AG04450 (cell line): ENCODE measurements at regions not wholly inside any gene's neighbourhood (a gene's known extent, or its start where the extent isn't known, plus 50 kb on each side); places are given as distances from the start of the nearest gene placed in this dataset. TPM values are rescaled to one million over a fixed set of nuclear protein-coding genes. Genes with fewer than 3 reads are reported as not detected.

Experiments used
- CTCF ChIA-PET: fragments of 300-600, 350-600 bp; formaldehyde crosslinking; extraction: SDS; loops from one replicate; lab custom pipeline; 2022; ENCODE audit warnings: antibody characterized with exemption, inconsistent platforms; lab: Charles Lee
- POLR2A ChIA-PET: fragments of 350-600 bp; formaldehyde crosslinking; extraction: SDS; loops from one replicate; lab custom pipeline; 2021; ENCODE audit warnings: antibody characterized with exemption, inconsistent platforms; lab: Yijun Ruan, JAX
- DNase-seq: peaks from one replicate; pipeline ENCODE4 v3.0.0-alpha.2; 2011; ENCODE audit warnings: low read depth, low spot score
- H3K27ac ChIP-seq: one replicate; pipeline ENCODE4 v1.5.1; 2012; ENCODE audit warnings: low read depth, low read length, control low read depth
- H3K27me3 ChIP-seq: one replicate; pipeline ENCODE4 v1.6.0; 2012; ENCODE audit warnings: low read length; ENCODE audit not compliant: control insufficient read depth, insufficient read depth
- H3K4me3 ChIP-seq: 2 replicates; pipeline ENCODE4 v1.5.1; 2011; ENCODE audit warnings: mild to moderate bottlenecking, low read depth, low read length, control low read depth
- H3K9me3 ChIP-seq: 2 replicates; pipeline ENCODE4 v1.5.1; 2012; ENCODE audit warnings: low read length; ENCODE audit not compliant: control insufficient read depth, insufficient read depth
- CTCF ChIP-seq: IDR thresholded peaks from 2 replicates; pipeline ENCODE4 v1.5.1; 2011; ENCODE audit warnings: low read depth, low read length, control low read depth, inconsistent platforms
- small RNA-seq: library from RNA; depleted of rRNA; stranded (forward); fragments of <200 nt; gene quantifications from one replicate; pipeline ENCODE3, GENCODE V24; 2012; ENCODE audit warnings: low read depth; ENCODE audit not compliant: insufficient read length

GRCh38 chr2:74778381-74779264 is 55.3 kb upstream of the HK2 start:
- peaks cover 7% of the 10 kb centered on the region for H3K27me3 ChIP-seq
- H3K4me3 ChIP-seq = no peak overlapping the region
- ChIA-PET CTCF (no interaction called here), POLR2A (no interaction called here)
- DNase-seq = no peak
- no peaks in the 10 kb centered on the region for H3K9me3 ChIP-seq
- no peak overlapping the region for H3K27ac ChIP-seq
- no peak for TF ChIP-seq CTCF

GRCh38 chr2:74779265-74779558 is 54.7 kb upstream of the HK2 start:
- DNase-seq = no peak
- ChIA-PET CTCF (no interaction called here), POLR2A (no interaction called here)
- H3K27me3 ChIP-seq = peaks cover 8% of the 10 kb centered on the region
- H3K27ac ChIP-seq = no peak overlapping the region
- TF ChIP-seq CTCF = no peak
- H3K9me3 ChIP-seq = no peaks in the 10 kb centered on the region
- H3K4me3 ChIP-seq = no peak overlapping the region

DNA sequence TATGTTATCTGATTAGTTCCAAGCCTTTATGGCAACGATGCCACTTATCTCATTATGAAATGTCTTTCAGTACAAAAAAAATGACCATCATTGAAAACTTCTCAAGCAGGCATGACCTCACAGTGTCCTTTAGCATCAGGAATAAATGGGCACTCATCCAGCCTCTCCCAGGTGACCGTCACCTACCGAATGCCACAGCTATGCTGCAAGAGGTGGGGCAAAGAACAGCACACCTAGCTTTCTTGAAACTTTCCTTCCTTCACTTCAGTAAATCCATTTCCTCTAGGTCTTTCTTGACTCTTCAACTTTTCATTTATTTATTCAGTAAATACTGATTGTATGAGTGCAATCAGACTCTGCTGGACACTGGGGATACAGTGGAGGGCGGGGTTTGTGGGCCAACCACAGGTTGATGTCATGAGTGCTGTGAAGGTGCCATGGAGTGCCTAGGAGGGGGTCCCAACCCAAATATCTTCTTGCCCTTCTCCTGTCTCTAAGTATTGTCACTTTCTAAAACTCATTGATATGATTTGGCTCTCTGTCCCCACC is 54.3 kb upstream of the HK2 start:
- Histone ChIP-seq H3K4me3 (no peak overlapping the region), H3K27me3 (peaks cover 11% of the 10 kb centered on the region), H3K9me3 (no peaks in the 10 kb centered on the region), H3K27ac (no peak overlapping the region)
- ChIA-PET POLR2A (no interaction called here), CTCF (no interaction called here)
- no peak for TF ChIP-seq CTCF
- DNase-seq = no peak

Small RNAs in the stretch of these regions (small RNA-seq; reads per million reads assigned to genes)
- gene AC007387.1 = not detected
